Effector memory CD4-positive, alpha-beta T cell (primary cell): ENCODE measurements at regions not wholly inside any gene's neighbourhood (a gene's known extent, or its start where the extent isn't known, plus 50 kb on each side); places are given as distances from the start of the nearest gene placed in this dataset.

Source experiments
- DNase-seq, 3 donors: peaks; one replicate each; pipeline ENCODE4 v3.0.0-alpha.2; 2020
- H3K27ac ChIP-seq: 2 replicates; pipeline ENCODE4 v1.7.0; 2013; ENCODE audit warnings: mild to moderate bottlenecking, low read length, moderate library complexity; ENCODE audit not compliant: insufficient read depth, poor library complexity, severe bottlenecking
- H3K27me3 ChIP-seq: replicated peaks from 2 replicates; pipeline ENCODE4 v1.7.0; 2013; ENCODE audit warnings: mild to moderate bottlenecking, low read length; ENCODE audit not compliant: insufficient read depth, control insufficient read depth, poor library complexity, severe bottlenecking
- H3K36me3 ChIP-seq: 2 replicates; pipeline ENCODE4 v1.7.0; 2013; ENCODE audit warnings: mild to moderate bottlenecking, low read length, moderate library complexity; ENCODE audit not compliant: control insufficient read depth, insufficient read depth
- H3K4me1 ChIP-seq: 2 replicates; pipeline ENCODE4 v1.7.0; 2013; ENCODE audit warnings: low read length, mild to moderate bottlenecking; ENCODE audit not compliant: control insufficient read depth, insufficient read depth, poor library complexity, severe bottlenecking
- H3K4me3 ChIP-seq: 2 replicates; pipeline ENCODE4 v1.7.0; 2013; ENCODE audit warnings: low read length, low read depth, mild to moderate bottlenecking; ENCODE audit not compliant: insufficient read depth, poor library complexity, severe bottlenecking
- H3K9me3 ChIP-seq: 2 replicates; pipeline ENCODE4 v1.7.0; 2013; ENCODE audit warnings: mild to moderate bottlenecking, low read length, moderate library complexity; ENCODE audit not compliant: control insufficient read depth

GRCh38 chr5:36441280-36441679, 139.6 kb upstream of the RANBP3L start:
- H3K4me1 ChIP-seq: no peaks in the 10 kb centered on the region
- no peak overlapping the region for H3K4me3 ChIP-seq
- H3K27me3 ChIP-seq: no peaks in the 10 kb centered on the region
- H3K27ac ChIP-seq: no peak overlapping the region
- DNase-seq: no peak
- H3K36me3 ChIP-seq: no peaks in the 10 kb centered on the region
- H3K9me3 ChIP-seq: no peaks in the 10 kb centered on the region

- Histone ChIP-seq H3K36me3 (no peaks in the 10 kb centered on the region), H3K4me1 (no peaks in the 10 kb centered on the region), H3K9me3 (no peaks in the 10 kb centered on the region), H3K27me3 (no peaks in the 10 kb centered on the region), H3K4me3 (no peak overlapping the region), H3K27ac (no peak overlapping the region)
- no peak for DNase-seq
These were observed 140.7 kb upstream of the RANBP3L start for GRCh38 chr5:36442352-36442751.

- Histone ChIP-seq H3K4me1 (no peaks in the 10 kb centered on the region), H3K27me3 (no peaks in the 10 kb centered on the region), H3K27ac (no peak overlapping the region), H3K4me3 (no peak overlapping the region), H3K36me3 (no peaks in the 10 kb centered on the region), H3K9me3 (no peaks in the 10 kb centered on the region)
- DNase-seq: no peak
These were observed 141.1 kb upstream of the RANBP3L start for GRCh38 chr5:36442796-36443195.

GRCh38 chr5:36443941-36444340, 142.2 kb upstream of the RANBP3L start:
- Histone ChIP-seq H3K36me3 (no peaks in the 10 kb centered on the region), H3K9me3 (no peaks in the 10 kb centered on the region), H3K27ac (no peak overlapping the region), H3K4me3 (no peak overlapping the region), H3K4me1 (no peaks in the 10 kb centered on the region), H3K27me3 (no peaks in the 10 kb centered on the region)
- DNase-seq: no peak

GRCh38 chr5:36444582-36445418, 143.1 kb upstream of the RANBP3L start:
- Histone ChIP-seq H3K9me3 (no peaks in the 10 kb centered on the region), H3K4me3 (no peak overlapping the region), H3K27me3 (no peaks in the 10 kb centered on the region), H3K4me1 (no peaks in the 10 kb centered on the region), H3K36me3 (no peaks in the 10 kb centered on the region), H3K27ac (no peak overlapping the region)
- no peak for DNase-seq

GRCh38 chr5:36447776-36448175, 146.1 kb upstream of the RANBP3L start:
- H3K27me3 ChIP-seq: no peaks in the 10 kb centered on the region
- no peak for DNase-seq
- no peak overlapping the region for H3K27ac ChIP-seq
- no peaks in the 10 kb centered on the region for H3K36me3 ChIP-seq
- no peaks in the 10 kb centered on the region for H3K9me3 ChIP-seq
- H3K4me1 ChIP-seq: no peaks in the 10 kb centered on the region
- H3K4me3 ChIP-seq: no peak overlapping the region

- no peaks in the 10 kb centered on the region for H3K4me1 ChIP-seq
- H3K27me3 ChIP-seq: no peaks in the 10 kb centered on the region
- DNase-seq: no peak
- no peak overlapping the region for H3K4me3 ChIP-seq
- H3K27ac ChIP-seq: no peak overlapping the region
- no peaks in the 10 kb centered on the region for H3K9me3 ChIP-seq
- no peaks in the 10 kb centered on the region for H3K36me3 ChIP-seq
These were observed 148.7 kb upstream of the RANBP3L start for GRCh38 chr5:36450229-36451014.

GRCh38 chr5:36452424-36453006, 150.8 kb upstream of the RANBP3L start:
- Histone ChIP-seq H3K4me1 (no peaks in the 10 kb centered on the region), H3K4me3 (no peak overlapping the region), H3K27me3 (no peaks in the 10 kb centered on the region), H3K9me3 (no peaks in the 10 kb centered on the region), H3K27ac (no peak overlapping the region), H3K36me3 (no peaks in the 10 kb centered on the region)
- DNase-seq: no peak

- DNase-seq: no peak
- Histone ChIP-seq H3K4me1 (no peaks in the 10 kb centered on the region), H3K36me3 (no peaks in the 10 kb centered on the region), H3K27me3 (no peaks in the 10 kb centered on the region), H3K4me3 (no peak overlapping the region), H3K9me3 (no peaks in the 10 kb centered on the region), H3K27ac (no peak overlapping the region)
These were observed 148.7 kb upstream of the SLC1A3 start for GRCh38 chr5:36457511-36458270.
